ENCODE measurements at regions not wholly inside any gene's neighbourhood (a gene's known extent, or its start where the extent isn't known, plus 50 kb on each side); places are given as distances from the start of the nearest gene placed in this dataset.

DNA sequence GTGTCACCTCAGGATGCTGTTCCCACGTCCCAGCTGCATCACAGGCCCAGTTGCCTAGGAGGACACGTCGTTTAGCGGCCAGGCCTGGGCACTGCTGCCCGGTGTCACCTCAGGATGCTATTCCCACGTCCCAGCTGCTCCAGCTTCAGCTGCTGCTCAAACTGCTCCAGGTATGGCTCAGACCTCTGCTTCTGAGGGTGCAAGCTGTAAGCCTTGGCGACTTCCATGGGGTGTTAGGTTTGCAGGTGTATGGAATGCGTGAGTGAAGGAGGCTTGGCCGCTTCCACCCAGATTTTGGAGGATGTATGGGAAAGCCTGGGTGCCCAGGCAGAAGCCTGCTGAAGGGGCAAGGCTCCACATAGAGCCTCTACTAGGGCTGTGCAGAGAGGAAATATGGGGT is 205.3 kb upstream of the B3GAT1 start:
- ChIA-PET POLR2A (no interaction called here), CTCF (ENCODE audit: low intra/inter-chr PET ratio, low total read pairs) (no interaction called here)
- Histone ChIP-seq H4K20me1 (ENCODE audit: insufficient read depth, low read length) (0 out of 2 replicates have a peak, but pooled peaks cover 2% of the 10 kb centered on the region), H3K4me1 (ENCODE audit: insufficient read depth, low read length) (no peaks in the 10 kb centered on the region), H3K9ac (ENCODE audit: insufficient read depth, low read depth, low read length) (no peak overlapping the region), H2AFZ (ENCODE audit: low read length) (no peak overlapping the region), H3K9me3 (ENCODE audit: low read length) (no peaks in the 10 kb centered on the region), H3K79me2 (ENCODE audit: insufficient read depth, low read length) (no peaks in the 10 kb centered on the region), H3K4me3 (replicated peaks in 1 of 3; ENCODE audit: insufficient read depth in 1 of 3, low read depth in 2 of 3, low read length in 3 of 3) (no peak overlapping the region), H3K4me2 (ENCODE audit: low read depth, low read length) (no peak overlapping the region), H3K27me3 (ENCODE audit: control insufficient read depth in 1 of 2, insufficient read depth in 2 of 2, low read length in 2 of 2) (peaks cover under 1 to 6% of the 10 kb centered on the region in 2 experiments; a peak in 4 of 5 replicates), H3K36me3 (replicated peaks in 1 of 2; ENCODE audit: control insufficient read depth in 1 of 2, insufficient read depth in 2 of 2, low read length in 2 of 2) (no peaks in the 10 kb centered on the region), H3K27ac (ENCODE audit: extremely low read length, insufficient read depth, low read length) (no peak overlapping the region)
- no peak for TF ChIP-seq WIZ (CRISPR knock-in tag; IDR thresholded peaks at IDR 0.05)
- no peak for TF ChIP-seq NFE2L1 (CRISPR knock-in tag; IDR thresholded peaks at IDR 0.05; ENCODE audit: borderline replicate concordance)
- no peak for TF ChIP-seq ZNF121 (CRISPR knock-in tag; IDR thresholded peaks at IDR 0.05)
- no peak for TF ChIP-seq MTERF4 (CRISPR knock-in tag; IDR thresholded peaks at IDR 0.05)
- TF ChIP-seq ZNF343 (CRISPR knock-in tag; IDR thresholded peaks at IDR 0.05): no peak
- TF ChIP-seq SMAD9 (CRISPR knock-in tag; IDR thresholded peaks at IDR 0.05): no peak
- no peak for TF ChIP-seq ZNF234 (CRISPR knock-in tag; conservative IDR thresholded peaks at IDR 0.05)
- TF ChIP-seq SP2 (CRISPR knock-in tag; IDR thresholded peaks at IDR 0.05): no peak
- TF ChIP-seq, protein P1, sequence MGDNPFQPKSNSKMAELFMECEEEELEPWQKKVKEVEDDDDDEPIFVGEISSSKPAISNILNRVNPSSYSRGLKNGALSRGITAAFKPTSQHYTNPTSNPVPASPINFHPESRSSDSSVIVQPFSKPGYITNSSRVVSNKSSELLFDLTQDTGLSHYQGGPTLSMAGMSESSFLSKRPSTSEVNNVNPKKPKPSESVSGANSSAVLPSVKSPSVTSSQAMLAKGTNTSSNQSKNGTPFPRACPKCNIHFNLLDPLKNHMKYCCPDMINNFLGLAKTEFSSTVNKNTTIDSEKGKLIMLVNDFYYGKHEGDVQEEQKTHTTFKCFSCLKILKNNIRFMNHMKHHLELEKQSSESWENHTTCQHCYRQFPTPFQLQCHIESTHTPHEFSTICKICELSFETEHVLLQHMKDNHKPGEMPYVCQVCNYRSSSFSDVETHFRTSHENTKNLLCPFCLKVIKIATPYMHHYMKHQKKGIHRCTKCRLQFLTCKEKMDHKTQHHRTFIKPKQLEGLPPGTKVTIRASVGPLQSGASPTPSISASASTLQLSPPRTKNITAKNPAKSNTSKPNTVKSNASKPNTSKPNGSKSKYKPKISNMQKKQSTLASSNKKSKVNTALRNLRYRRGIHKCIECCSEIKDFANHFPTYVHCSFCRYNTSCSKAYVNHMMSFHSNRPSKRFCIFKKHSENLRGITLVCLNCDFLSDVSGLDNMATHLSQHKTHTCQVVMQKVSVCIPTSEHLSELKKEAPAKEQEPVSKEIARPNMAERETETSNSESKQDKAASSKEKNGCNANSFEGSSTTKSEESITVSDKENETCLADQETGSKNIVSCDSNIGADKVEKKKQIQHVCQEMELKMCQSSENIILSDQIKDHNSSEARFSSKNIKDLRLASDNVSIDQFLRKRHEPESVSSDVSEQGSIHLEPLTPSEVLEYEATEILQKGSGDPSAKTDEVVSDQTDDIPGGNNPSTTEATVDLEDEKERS (CRISPR knock-in tag; IDR thresholded peaks at IDR 0.05): no peak
- TF ChIP-seq, protein P2, sequence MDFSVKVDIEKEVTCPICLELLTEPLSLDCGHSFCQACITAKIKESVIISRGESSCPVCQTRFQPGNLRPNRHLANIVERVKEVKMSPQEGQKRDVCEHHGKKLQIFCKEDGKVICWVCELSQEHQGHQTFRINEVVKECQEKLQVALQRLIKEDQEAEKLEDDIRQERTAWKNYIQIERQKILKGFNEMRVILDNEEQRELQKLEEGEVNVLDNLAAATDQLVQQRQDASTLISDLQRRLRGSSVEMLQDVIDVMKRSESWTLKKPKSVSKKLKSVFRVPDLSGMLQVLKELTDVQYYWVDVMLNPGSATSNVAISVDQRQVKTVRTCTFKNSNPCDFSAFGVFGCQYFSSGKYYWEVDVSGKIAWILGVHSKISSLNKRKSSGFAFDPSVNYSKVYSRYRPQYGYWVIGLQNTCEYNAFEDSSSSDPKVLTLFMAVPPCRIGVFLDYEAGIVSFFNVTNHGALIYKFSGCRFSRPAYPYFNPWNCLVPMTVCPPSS (IDR thresholded peaks at IDR 0.05): no peak
- FAIRE-seq (no peak), ATAC-seq (no peak), DNase-seq (ENCODE audit: low spot score) (no peak)
- in situ Hi-C loops (cut with HindIII; ENCODE audit: extremely low pct_ligation_motif_present, low pct_unique_long_range_greater_than_20kb) (no loop called here), intact Hi-C loops (cut with micrococcal nuclease; ENCODE audit: unreplicated experiment) (no loop called here)
- 4% methylated on average over 5 of the region's 9 CpGs for WGBS (ENCODE audit: low lambda C conversion rate)
- no TSS peak for BruUV-seq (replicated peaks)
